Activated CD4-positive, alpha-beta memory T cell treated with anti-CD3 and anti-CD28 coated beads for 36 hours (primary cell): ENCODE measurements at regions not wholly inside any gene's neighbourhood (a gene's known extent, or its start where the extent isn't known, plus 50 kb on each side); places are given as distances from the start of the nearest gene placed in this dataset.

Experiments
- CTCF ChIA-PET: fragments of 350-600 bp; sonication (Branson Sonifier 250); formaldehyde crosslinking; loops from one replicate; lab custom pipeline; 2021; ENCODE audit warnings: antibody characterized with exemption, inconsistent platforms; lab: Charles Lee
- POLR2A ChIA-PET: fragments of 350-600 bp; sonication (Branson Sonifier 250); formaldehyde crosslinking; loops from one replicate; lab custom pipeline; 2021; ENCODE audit warnings: antibody characterized with exemption; lab: Charles Lee
- DNase-seq: peaks from one replicate; pipeline ENCODE4 v3.0.0-alpha.2; 2020
- H3K27ac Mint-ChIP-seq: one replicate; pipeline ENCODE4 v1.8.0; 2021; ENCODE audit warnings: mixed read lengths
- H3K27me3 Mint-ChIP-seq: one replicate; pipeline ENCODE4 v1.8.0; 2021; ENCODE audit warnings: mixed read lengths
- H3K36me3 Mint-ChIP-seq: one replicate; pipeline ENCODE4 v1.8.0; 2021; ENCODE audit warnings: mixed read lengths
- H3K4me1 Mint-ChIP-seq: one replicate; pipeline ENCODE4 v1.8.0; 2021; ENCODE audit warnings: low read depth, mixed read lengths
- H3K4me3 Mint-ChIP-seq: one replicate; pipeline ENCODE4 v1.8.0; 2021; ENCODE audit warnings: mild to moderate bottlenecking, mixed read lengths
- H3K9me3 Mint-ChIP-seq: one replicate; pipeline ENCODE4 v1.8.0; 2021; ENCODE audit warnings: mixed read lengths
- intact Hi-C: fragments of 100-400 bp; cut with micrococcal nuclease; formaldehyde crosslinking; loops from one replicate; pipeline ENCODE4 v1.15.1; 2023

GRCh38 chr5:159735036-159735435 lies 181.2 kb upstream of the ADRA1B start:
- no peak for DNase-seq
- Mint-ChIP-seq H3K4me3 (no peak overlapping the region), H3K9me3 (no peaks in the 10 kb centered on the region), H3K27me3 (peaks cover 26% of the 10 kb centered on the region), H3K4me1 (no peaks in the 10 kb centered on the region), H3K27ac (no peak overlapping the region), H3K36me3 (no peaks in the 10 kb centered on the region)
- POLR2A ChIA-PET, result interaction anchor here (0.6 kb wide), 1 partner anchor 670 kb away, joined by 3 read pairs; no protein-coding TSS in a partner anchor
- CTCF ChIA-PET, result no interaction called here
- intact Hi-C loops, result no loop called here

GRCh38 chr5:159735749-159736660 lies 180.3 kb upstream of the ADRA1B start:
- H3K27ac Mint-ChIP-seq, result no peak overlapping the region
- H3K36me3 Mint-ChIP-seq, result no peaks in the 10 kb centered on the region
- intact Hi-C loops, result no loop called here
- no peaks in the 10 kb centered on the region for H3K9me3 Mint-ChIP-seq
- ChIA-PET CTCF (no interaction called here), POLR2A (no interaction called here)
- H3K4me3 Mint-ChIP-seq, result no peak overlapping the region
- DNase-seq, result no peak
- H3K4me1 Mint-ChIP-seq, result no peaks in the 10 kb centered on the region
- peaks cover 26% of the 10 kb centered on the region for H3K27me3 Mint-ChIP-seq

- Mint-ChIP-seq H3K27me3 (peaks cover 21% of the 10 kb centered on the region), H3K36me3 (no peaks in the 10 kb centered on the region), H3K4me1 (no peaks in the 10 kb centered on the region), H3K27ac (no peak overlapping the region), H3K4me3 (no peak overlapping the region), H3K9me3 (no peaks in the 10 kb centered on the region)
- CTCF ChIA-PET, result no interaction called here
- POLR2A ChIA-PET, result no interaction called here
- intact Hi-C loops, result no loop called here
- DNase-seq, result no peak
Observed at GRCh38 chr5:159736844-159737243, 179.4 kb upstream of the ADRA1B start.

- no peak for DNase-seq
- H3K27me3 Mint-ChIP-seq, result peaks cover 21% of the 10 kb centered on the region
- H3K36me3 Mint-ChIP-seq, result no peaks in the 10 kb centered on the region
- H3K4me1 Mint-ChIP-seq, result no peaks in the 10 kb centered on the region
- H3K27ac Mint-ChIP-seq, result no peak overlapping the region
- CTCF ChIA-PET, result no interaction called here
- no peaks in the 10 kb centered on the region for H3K9me3 Mint-ChIP-seq
- intact Hi-C loops, result no loop called here
- no peak overlapping the region for H3K4me3 Mint-ChIP-seq
- POLR2A ChIA-PET, result no interaction called here
Observed at GRCh38 chr5:159737263-159737662, 179.0 kb upstream of the ADRA1B start.

GRCh38 chr5:159741829-159742322 lies 174.4 kb upstream of the ADRA1B start:
- H3K27ac Mint-ChIP-seq, result no peak overlapping the region
- H3K27me3 Mint-ChIP-seq, result peaks cover 19% of the 10 kb centered on the region
- H3K4me3 Mint-ChIP-seq, result no peak overlapping the region
- no peaks in the 10 kb centered on the region for H3K4me1 Mint-ChIP-seq
- intact Hi-C loops, result no loop called here
- no peaks in the 10 kb centered on the region for H3K9me3 Mint-ChIP-seq
- POLR2A ChIA-PET, result no interaction called here
- DNase-seq, result no peak
- CTCF ChIA-PET, result no interaction called here
- H3K36me3 Mint-ChIP-seq, result no peaks in the 10 kb centered on the region

- H3K9me3 Mint-ChIP-seq, result no peaks in the 10 kb centered on the region
- no peaks in the 10 kb centered on the region for H3K36me3 Mint-ChIP-seq
- intact Hi-C loops, result no loop called here
- no peak overlapping the region for H3K27ac Mint-ChIP-seq
- H3K27me3 Mint-ChIP-seq, result peaks cover 12% of the 10 kb centered on the region
- ChIA-PET POLR2A (no interaction called here), CTCF (no interaction called here)
- no peak for DNase-seq
- H3K4me3 Mint-ChIP-seq, result no peak overlapping the region
- no peaks in the 10 kb centered on the region for H3K4me1 Mint-ChIP-seq
Observed at GRCh38 chr5:159743234-159743633, 173.0 kb upstream of the ADRA1B start.

- Mint-ChIP-seq H3K4me3 (no peak overlapping the region), H3K27me3 (peaks cover 3% of the 10 kb centered on the region), H3K36me3 (no peaks in the 10 kb centered on the region), H3K27ac (no peak overlapping the region), H3K9me3 (peaks cover 8% of the 10 kb centered on the region), H3K4me1 (peaks cover 2% of the 10 kb centered on the region)
- intact Hi-C loops, result no loop called here
- ChIA-PET CTCF (no interaction called here), POLR2A (no interaction called here)
- DNase-seq, result no peak
Observed at GRCh38 chr5:159746707-159747106, 169.6 kb upstream of the ADRA1B start.

GRCh38 chr5:159749146-159749545 lies 167.1 kb upstream of the ADRA1B start:
- intact Hi-C loops, result no loop called here
- ChIA-PET CTCF (no interaction called here), POLR2A (no interaction called here)
- Mint-ChIP-seq H3K9me3 (peaks cover 14% of the 10 kb centered on the region), H3K4me3 (no peak overlapping the region), H3K27me3 (peaks cover 5% of the 10 kb centered on the region), H3K4me1 (peaks cover 2% of the 10 kb centered on the region), H3K27ac (no peak overlapping the region), H3K36me3 (no peaks in the 10 kb centered on the region)
- no peak for DNase-seq

GRCh38 chr5:159750226-159750625 lies 166.1 kb upstream of the ADRA1B start:
- DNase-seq, result no peak
- POLR2A ChIA-PET, result no interaction called here
- Mint-ChIP-seq H3K4me3 (no peak overlapping the region), H3K27me3 (peaks cover 7% of the 10 kb centered on the region), H3K36me3 (no peaks in the 10 kb centered on the region), H3K4me1 (peaks cover 2% of the 10 kb centered on the region), H3K9me3 (peaks cover 14% of the 10 kb centered on the region), H3K27ac (no peak overlapping the region)
- CTCF ChIA-PET, result no interaction called here
- intact Hi-C loops, result no loop called here

GRCh38 chr5:159751459-159751858 lies 164.8 kb upstream of the ADRA1B start:
- Mint-ChIP-seq H3K36me3 (no peaks in the 10 kb centered on the region), H3K27ac (no peak overlapping the region), H3K4me1 (peaks cover 2% of the 10 kb centered on the region), H3K27me3 (peaks cover 7% of the 10 kb centered on the region), H3K9me3 (peaks cover 14% of the 10 kb centered on the region), H3K4me3 (no peak overlapping the region)
- ChIA-PET POLR2A (interaction anchor here (0.5 kb wide), 1 partner anchor 152 kb away, joined by 3 read pairs; no protein-coding TSS in a partner anchor), CTCF (no interaction called here)
- DNase-seq, result no peak
- intact Hi-C loops, result no loop called here

GRCh38 chr5:159752622-159753275 lies 163.5 kb upstream of the ADRA1B start:
- DNase-seq, result no peak
- Mint-ChIP-seq H3K4me1 (peaks cover 2% of the 10 kb centered on the region), H3K4me3 (no peak overlapping the region), H3K27me3 (peaks cover 7% of the 10 kb centered on the region), H3K27ac (no peak overlapping the region), H3K9me3 (peaks cover 14% of the 10 kb centered on the region), H3K36me3 (no peaks in the 10 kb centered on the region)
- ChIA-PET POLR2A (no interaction called here), CTCF (no interaction called here)
- intact Hi-C loops, result no loop called here

- H3K27me3 Mint-ChIP-seq, result peaks cover 4% of the 10 kb centered on the region
- no peak overlapping the region for H3K4me3 Mint-ChIP-seq
- ChIA-PET POLR2A (no interaction called here), CTCF (no interaction called here)
- intact Hi-C loops, result no loop called here
- no peaks in the 10 kb centered on the region for H3K9me3 Mint-ChIP-seq
- H3K4me1 Mint-ChIP-seq, result no peaks in the 10 kb centered on the region
- no peak overlapping the region for H3K27ac Mint-ChIP-seq
- no peak for DNase-seq
- no peaks in the 10 kb centered on the region for H3K36me3 Mint-ChIP-seq
Observed at GRCh38 chr5:159758189-159758588, 158.1 kb upstream of the ADRA1B start.
